ENCODE measurements at regions not wholly inside any gene's neighbourhood (a gene's known extent, or its start where the extent isn't known, plus 50 kb on each side); places are given as distances from the start of the nearest gene placed in this dataset.

DNA sequence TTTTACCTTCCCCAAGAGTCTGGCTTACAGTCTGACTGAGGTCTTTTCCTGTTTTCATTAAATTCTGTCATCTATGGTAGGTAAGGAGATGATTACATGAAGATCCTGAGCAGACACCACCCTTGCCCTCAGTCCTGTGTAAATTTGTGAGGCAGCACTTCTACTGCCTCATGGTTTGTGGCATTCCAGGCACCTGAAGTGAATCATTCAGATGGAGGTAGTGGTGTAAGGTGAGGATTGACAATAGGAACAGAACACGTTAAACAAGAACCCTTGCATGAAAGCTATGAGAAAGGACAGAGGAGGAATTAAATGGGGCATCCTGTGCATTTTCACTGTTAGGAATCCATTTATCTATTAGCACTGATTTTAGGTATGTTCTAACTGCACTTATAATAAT, 618.6 kb downstream of the TLL1 start:
- TF ChIP-seq, protein P1, sequence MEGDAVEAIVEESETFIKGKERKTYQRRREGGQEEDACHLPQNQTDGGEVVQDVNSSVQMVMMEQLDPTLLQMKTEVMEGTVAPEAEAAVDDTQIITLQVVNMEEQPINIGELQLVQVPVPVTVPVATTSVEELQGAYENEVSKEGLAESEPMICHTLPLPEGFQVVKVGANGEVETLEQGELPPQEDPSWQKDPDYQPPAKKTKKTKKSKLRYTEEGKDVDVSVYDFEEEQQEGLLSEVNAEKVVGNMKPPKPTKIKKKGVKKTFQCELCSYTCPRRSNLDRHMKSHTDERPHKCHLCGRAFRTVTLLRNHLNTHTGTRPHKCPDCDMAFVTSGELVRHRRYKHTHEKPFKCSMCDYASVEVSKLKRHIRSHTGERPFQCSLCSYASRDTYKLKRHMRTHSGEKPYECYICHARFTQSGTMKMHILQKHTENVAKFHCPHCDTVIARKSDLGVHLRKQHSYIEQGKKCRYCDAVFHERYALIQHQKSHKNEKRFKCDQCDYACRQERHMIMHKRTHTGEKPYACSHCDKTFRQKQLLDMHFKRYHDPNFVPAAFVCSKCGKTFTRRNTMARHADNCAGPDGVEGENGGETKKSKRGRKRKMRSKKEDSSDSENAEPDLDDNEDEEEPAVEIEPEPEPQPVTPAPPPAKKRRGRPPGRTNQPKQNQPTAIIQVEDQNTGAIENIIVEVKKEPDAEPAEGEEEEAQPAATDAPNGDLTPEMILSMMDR (IDR thresholded peaks at IDR 0.05; ENCODE audit: insufficient read depth, low read length): no peak
- TF ChIP-seq POLR2AphosphoS5 (IDR thresholded peaks at IDR 0.05; ENCODE audit: low read depth) (no peak), GABPA (IDR thresholded peaks at IDR 0.05; ENCODE audit: low read depth) (no peak)
- TF ChIP-seq, protein P2, sequence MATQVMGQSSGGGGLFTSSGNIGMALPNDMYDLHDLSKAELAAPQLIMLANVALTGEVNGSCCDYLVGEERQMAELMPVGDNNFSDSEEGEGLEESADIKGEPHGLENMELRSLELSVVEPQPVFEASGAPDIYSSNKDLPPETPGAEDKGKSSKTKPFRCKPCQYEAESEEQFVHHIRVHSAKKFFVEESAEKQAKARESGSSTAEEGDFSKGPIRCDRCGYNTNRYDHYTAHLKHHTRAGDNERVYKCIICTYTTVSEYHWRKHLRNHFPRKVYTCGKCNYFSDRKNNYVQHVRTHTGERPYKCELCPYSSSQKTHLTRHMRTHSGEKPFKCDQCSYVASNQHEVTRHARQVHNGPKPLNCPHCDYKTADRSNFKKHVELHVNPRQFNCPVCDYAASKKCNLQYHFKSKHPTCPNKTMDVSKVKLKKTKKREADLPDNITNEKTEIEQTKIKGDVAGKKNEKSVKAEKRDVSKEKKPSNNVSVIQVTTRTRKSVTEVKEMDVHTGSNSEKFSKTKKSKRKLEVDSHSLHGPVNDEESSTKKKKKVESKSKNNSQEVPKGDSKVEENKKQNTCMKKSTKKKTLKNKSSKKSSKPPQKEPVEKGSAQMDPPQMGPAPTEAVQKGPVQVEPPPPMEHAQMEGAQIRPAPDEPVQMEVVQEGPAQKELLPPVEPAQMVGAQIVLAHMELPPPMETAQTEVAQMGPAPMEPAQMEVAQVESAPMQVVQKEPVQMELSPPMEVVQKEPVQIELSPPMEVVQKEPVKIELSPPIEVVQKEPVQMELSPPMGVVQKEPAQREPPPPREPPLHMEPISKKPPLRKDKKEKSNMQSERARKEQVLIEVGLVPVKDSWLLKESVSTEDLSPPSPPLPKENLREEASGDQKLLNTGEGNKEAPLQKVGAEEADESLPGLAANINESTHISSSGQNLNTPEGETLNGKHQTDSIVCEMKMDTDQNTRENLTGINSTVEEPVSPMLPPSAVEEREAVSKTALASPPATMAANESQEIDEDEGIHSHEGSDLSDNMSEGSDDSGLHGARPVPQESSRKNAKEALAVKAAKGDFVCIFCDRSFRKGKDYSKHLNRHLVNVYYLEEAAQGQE (IDR thresholded peaks at IDR 0.05; ENCODE audit: insufficient replicate concordance, low read depth): no peak

All from HL-60 (cell line).